Osteoblast (primary cell): ENCODE measurements at regions not wholly inside any gene's neighbourhood (a gene's known extent, or its start where the extent isn't known, plus 50 kb on each side); places are given as distances from the start of the nearest gene placed in this dataset.

ENCODE experiments used
- DNase-seq: peaks from one replicate; pipeline ENCODE4 v3.0.0; 2011; ENCODE audit warnings: low spot score, mixed read lengths; ENCODE audit not compliant: insufficient read length; ENCODE audit errors: missing footprints
- H2AFZ ChIP-seq: 2 replicates; pipeline ENCODE4 v1.6.0; 2011; ENCODE audit warnings: mild to moderate bottlenecking, low read length
- H3K27ac ChIP-seq: 2 replicates; pipeline ENCODE4 v1.5.1; 2011; ENCODE audit warnings: mild to moderate bottlenecking, low read depth, low read length, moderate library complexity
- H3K27me3 ChIP-seq: 2 replicates; pipeline ENCODE4 v1.6.0; 2012; ENCODE audit warnings: mild to moderate bottlenecking, control low read depth, inconsistent platforms, low read length, moderate library complexity; ENCODE audit not compliant: insufficient read depth
- H3K36me3 ChIP-seq: 2 replicates; pipeline ENCODE4 v1.5.1; 2011; ENCODE audit warnings: mild to moderate bottlenecking, low read length, control low read depth, moderate library complexity; ENCODE audit not compliant: insufficient read depth
- H3K4me1 ChIP-seq: 2 replicates; pipeline ENCODE4 v1.5.1; 2011; ENCODE audit warnings: mild to moderate bottlenecking, low read length, control low read depth, moderate library complexity; ENCODE audit not compliant: insufficient read depth
- H3K4me2 ChIP-seq: 2 replicates; pipeline ENCODE4 v1.6.0; 2011; ENCODE audit warnings: mild to moderate bottlenecking, low read length; ENCODE audit not compliant: insufficient read depth
- H3K4me3 ChIP-seq: fragments of 200-600 bp; sonication (generic); 3 replicates; pipeline ENCODE4 v1.5.1; 2012; ENCODE audit warnings: mild to moderate bottlenecking, low read length, inconsistent platforms; ENCODE audit not compliant: insufficient read depth
- H3K79me2 ChIP-seq: 2 replicates; pipeline ENCODE4 v1.6.0; 2012; ENCODE audit warnings: mild to moderate bottlenecking, low read length, control low read depth, inconsistent platforms; ENCODE audit not compliant: insufficient read depth
- H3K9me3 ChIP-seq: 2 replicates; pipeline ENCODE4 v1.5.1; 2011; ENCODE audit warnings: low read depth, low read length, control low read depth
- H4K20me1 ChIP-seq: 2 replicates; pipeline ENCODE4 v1.6.0; 2012; ENCODE audit warnings: mild to moderate bottlenecking, low read length, control low read depth; ENCODE audit not compliant: insufficient read depth
- CTCF ChIP-seq: IDR thresholded peaks from 2 replicates; pipeline ENCODE4 v1.5.1; 2011; ENCODE audit warnings: mild to moderate bottlenecking, low read depth, low read length, moderate library complexity; ENCODE audit errors: extremely low read depth

- H3K4me1 ChIP-seq: no peaks in the 10 kb centered on the region
- no peaks in the 10 kb centered on the region for H4K20me1 ChIP-seq
- TF ChIP-seq CTCF: no peak
- H3K27ac ChIP-seq: no peak overlapping the region
- H3K9me3 ChIP-seq: peaks cover 4% of the 10 kb centered on the region
- H3K79me2 ChIP-seq: no peaks in the 10 kb centered on the region
- DNase-seq: no peak
- H3K4me3 ChIP-seq: no peak overlapping the region
- no peaks in the 10 kb centered on the region for H3K36me3 ChIP-seq
- no peak overlapping the region for H2AFZ ChIP-seq
- no peak overlapping the region for H3K4me2 ChIP-seq
- H3K27me3 ChIP-seq: no peaks in the 10 kb centered on the region
These were observed 555.2 kb downstream of the FGF9 start for GRCh38 chr13:22226086-22226485.

GRCh38 chr13:22227895-22228294 lies 557.0 kb downstream of the FGF9 start:
- Histone ChIP-seq H2AFZ (no peak overlapping the region), H3K4me1 (no peaks in the 10 kb centered on the region), H3K27ac (no peak overlapping the region), H3K36me3 (no peaks in the 10 kb centered on the region), H3K27me3 (no peaks in the 10 kb centered on the region), H3K9me3 (peaks cover 4% of the 10 kb centered on the region), H3K4me3 (no peak overlapping the region), H3K4me2 (no peak overlapping the region), H4K20me1 (no peaks in the 10 kb centered on the region), H3K79me2 (no peaks in the 10 kb centered on the region)
- TF ChIP-seq CTCF: no peak
- DNase-seq: no peak

- Histone ChIP-seq H3K4me2 (no peak overlapping the region), H3K27ac (no peak overlapping the region), H3K4me3 (no peak overlapping the region), H4K20me1 (no peaks in the 10 kb centered on the region), H2AFZ (no peak overlapping the region), H3K36me3 (no peaks in the 10 kb centered on the region), H3K4me1 (no peaks in the 10 kb centered on the region), H3K9me3 (peaks cover 4% of the 10 kb centered on the region), H3K79me2 (no peaks in the 10 kb centered on the region), H3K27me3 (no peaks in the 10 kb centered on the region)
- no peak for DNase-seq
- TF ChIP-seq CTCF: no peak
These were observed 559.0 kb downstream of the FGF9 start for GRCh38 chr13:22229916-22230315.

GRCh38 chr13:22232186-22232585 lies 561.3 kb downstream of the FGF9 start:
- no peak for DNase-seq
- no peak for TF ChIP-seq CTCF
- H3K4me3 ChIP-seq: no peak overlapping the region
- H3K27me3 ChIP-seq: no peaks in the 10 kb centered on the region
- H3K4me2 ChIP-seq: no peak overlapping the region
- H3K9me3 ChIP-seq: peaks cover 4% of the 10 kb centered on the region
- no peaks in the 10 kb centered on the region for H4K20me1 ChIP-seq
- no peak overlapping the region for H3K27ac ChIP-seq
- H3K79me2 ChIP-seq: no peaks in the 10 kb centered on the region
- H3K36me3 ChIP-seq: no peaks in the 10 kb centered on the region
- no peak overlapping the region for H2AFZ ChIP-seq
- no peaks in the 10 kb centered on the region for H3K4me1 ChIP-seq
